GM06990 (cell line): ENCODE measurements at regions not wholly inside any gene's neighbourhood (a gene's known extent, or its start where the extent isn't known, plus 50 kb on each side); places are given as distances from the start of the nearest gene placed in this dataset.

Source experiments
- DNase-seq: peaks from one replicate; pipeline ENCODE4 v3.0.0-alpha.2; 2011; ENCODE audit not compliant: insufficient read length; ENCODE audit errors: extremely low read depth
- H3K27me3 ChIP-seq: replicated peaks from 2 replicates; pipeline ENCODE4 v1.6.0; 2011; ENCODE audit warnings: low read length; ENCODE audit not compliant: control insufficient read depth, insufficient read depth
- H3K36me3 ChIP-seq: 2 replicates; pipeline ENCODE4 v1.5.1; 2011; ENCODE audit warnings: low read length; ENCODE audit not compliant: control insufficient read depth, insufficient read depth
- H3K4me3 ChIP-seq: replicated peaks from 2 replicates; pipeline ENCODE4 v1.5.1; 2011; ENCODE audit warnings: low read depth, mild to moderate bottlenecking, control low read depth, low read length
- CTCF ChIP-seq: IDR thresholded peaks from 2 replicates; pipeline ENCODE4 v1.5.1; 2011; ENCODE audit warnings: low read length, control low read depth, mild to moderate bottlenecking, inconsistent platforms; ENCODE audit not compliant: insufficient read depth, poor library complexity, severe bottlenecking

GRCh38 chr9:79107911-79108676 is 463.7 kb upstream of the TLE4 start:
- H3K36me3 ChIP-seq = no peaks in the 10 kb centered on the region
- DNase-seq = no peak
- TF ChIP-seq CTCF = no peak
- H3K27me3 ChIP-seq = no peaks in the 10 kb centered on the region
- no peak overlapping the region for H3K4me3 ChIP-seq

GRCh38 chr9:79111653-79112052 is 460.1 kb upstream of the TLE4 start:
- no peak overlapping the region for H3K4me3 ChIP-seq
- no peaks in the 10 kb centered on the region for H3K27me3 ChIP-seq
- DNase-seq = no peak
- no peak for TF ChIP-seq CTCF
- H3K36me3 ChIP-seq = no peaks in the 10 kb centered on the region

- H3K36me3 ChIP-seq = no peaks in the 10 kb centered on the region
- H3K27me3 ChIP-seq = no peaks in the 10 kb centered on the region
- DNase-seq = no peak
- no peak for TF ChIP-seq CTCF
- H3K4me3 ChIP-seq = no peak overlapping the region
These were observed 456.6 kb upstream of the TLE4 start for GRCh38 chr9:79115176-79115575.

GRCh38 chr9:79116041-79116440 is 455.7 kb upstream of the TLE4 start:
- Histone ChIP-seq H3K36me3 (no peaks in the 10 kb centered on the region), H3K27me3 (no peaks in the 10 kb centered on the region), H3K4me3 (no peak overlapping the region)
- TF ChIP-seq CTCF = no peak
- no peak for DNase-seq

GRCh38 chr9:79116709-79117108 is 455.1 kb upstream of the TLE4 start:
- Histone ChIP-seq H3K4me3 (no peak overlapping the region), H3K27me3 (no peaks in the 10 kb centered on the region), H3K36me3 (no peaks in the 10 kb centered on the region)
- no peak for DNase-seq
- TF ChIP-seq CTCF = no peak

- no peaks in the 10 kb centered on the region for H3K27me3 ChIP-seq
- H3K4me3 ChIP-seq = no peak overlapping the region
- TF ChIP-seq CTCF = no peak
- H3K36me3 ChIP-seq = no peaks in the 10 kb centered on the region
- no peak for DNase-seq
These were observed 451.2 kb upstream of the TLE4 start for GRCh38 chr9:79120533-79120932.
